AG04450 (cell line): ENCODE measurements at regions not wholly inside any gene's neighbourhood (a gene's known extent, or its start where the extent isn't known, plus 50 kb on each side); places are given as distances from the start of the nearest gene placed in this dataset.
A peak's percentile ranks its signal among the peaks of the same experiment; 100 is the strongest.

Experiments used
- CTCF ChIA-PET: fragments of 300-600, 350-600 bp; formaldehyde crosslinking; extraction: SDS; loops from one replicate; lab custom pipeline; 2022; ENCODE audit warnings: antibody characterized with exemption, inconsistent platforms; lab: Charles Lee
- POLR2A ChIA-PET: fragments of 350-600 bp; formaldehyde crosslinking; extraction: SDS; loops from one replicate; lab custom pipeline; 2021; ENCODE audit warnings: antibody characterized with exemption, inconsistent platforms; lab: Yijun Ruan, JAX
- DNase-seq: peaks from one replicate; pipeline ENCODE4 v3.0.0-alpha.2; 2011; ENCODE audit warnings: low read depth, low spot score
- H3K27ac ChIP-seq: one replicate; pipeline ENCODE4 v1.5.1; 2012; ENCODE audit warnings: low read depth, low read length, control low read depth
- H3K27me3 ChIP-seq: one replicate; pipeline ENCODE4 v1.6.0; 2012; ENCODE audit warnings: low read length; ENCODE audit not compliant: control insufficient read depth, insufficient read depth
- H3K4me3 ChIP-seq: 2 replicates; pipeline ENCODE4 v1.5.1; 2011; ENCODE audit warnings: mild to moderate bottlenecking, low read depth, low read length, control low read depth
- H3K9me3 ChIP-seq: 2 replicates; pipeline ENCODE4 v1.5.1; 2012; ENCODE audit warnings: low read length; ENCODE audit not compliant: control insufficient read depth, insufficient read depth
- TF ChIP-seq, protein P1 (sequence below): IDR thresholded peaks from 2 replicates; pipeline ENCODE4 v1.5.1; 2011; ENCODE audit warnings: low read depth, low read length, control low read depth, inconsistent platforms

DNA sequence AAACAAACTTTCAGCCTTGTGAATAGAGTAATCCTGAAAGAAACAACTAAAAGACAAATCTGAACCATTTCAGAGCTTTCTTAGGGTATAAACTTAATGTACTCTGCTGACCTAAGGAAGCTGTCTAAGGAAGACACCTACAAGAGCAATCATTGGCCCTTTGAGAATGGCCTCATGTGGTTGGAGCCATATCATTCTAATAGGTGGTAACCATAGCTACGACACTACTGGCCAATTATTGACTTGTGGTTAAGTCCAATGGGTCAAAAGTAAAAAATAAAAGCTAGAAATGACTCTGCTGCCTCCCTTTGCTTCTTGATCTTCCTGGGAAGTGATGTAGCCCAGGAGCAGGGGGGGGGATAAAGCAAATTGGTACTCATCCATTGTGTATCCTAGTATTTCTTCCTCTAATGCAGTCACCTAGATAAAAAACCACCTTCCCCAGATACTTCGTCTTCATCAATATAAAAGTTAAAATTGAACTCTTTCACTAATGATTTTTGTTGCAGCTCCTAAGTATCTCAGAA, 547.0 kb downstream of the ARAP2 start:
- H3K27me3 ChIP-seq, result no peaks in the 10 kb centered on the region
- TF ChIP-seq, protein P1, sequence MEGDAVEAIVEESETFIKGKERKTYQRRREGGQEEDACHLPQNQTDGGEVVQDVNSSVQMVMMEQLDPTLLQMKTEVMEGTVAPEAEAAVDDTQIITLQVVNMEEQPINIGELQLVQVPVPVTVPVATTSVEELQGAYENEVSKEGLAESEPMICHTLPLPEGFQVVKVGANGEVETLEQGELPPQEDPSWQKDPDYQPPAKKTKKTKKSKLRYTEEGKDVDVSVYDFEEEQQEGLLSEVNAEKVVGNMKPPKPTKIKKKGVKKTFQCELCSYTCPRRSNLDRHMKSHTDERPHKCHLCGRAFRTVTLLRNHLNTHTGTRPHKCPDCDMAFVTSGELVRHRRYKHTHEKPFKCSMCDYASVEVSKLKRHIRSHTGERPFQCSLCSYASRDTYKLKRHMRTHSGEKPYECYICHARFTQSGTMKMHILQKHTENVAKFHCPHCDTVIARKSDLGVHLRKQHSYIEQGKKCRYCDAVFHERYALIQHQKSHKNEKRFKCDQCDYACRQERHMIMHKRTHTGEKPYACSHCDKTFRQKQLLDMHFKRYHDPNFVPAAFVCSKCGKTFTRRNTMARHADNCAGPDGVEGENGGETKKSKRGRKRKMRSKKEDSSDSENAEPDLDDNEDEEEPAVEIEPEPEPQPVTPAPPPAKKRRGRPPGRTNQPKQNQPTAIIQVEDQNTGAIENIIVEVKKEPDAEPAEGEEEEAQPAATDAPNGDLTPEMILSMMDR, result no peak
- ChIA-PET CTCF (no interaction called here), POLR2A (no interaction called here)
- H3K4me3 ChIP-seq, result no peak overlapping the region
- peaks cover 9% of the 10 kb centered on the region for H3K9me3 ChIP-seq
- DNase-seq, result no peak
- no peak overlapping the region for H3K27ac ChIP-seq

- POLR2A ChIA-PET, result no interaction called here
- no peaks in the 10 kb centered on the region for H3K27me3 ChIP-seq
These were observed 543.7 kb downstream of the ARAP2 start for GRCh38 chr4:35700663-35701062.

DNA sequence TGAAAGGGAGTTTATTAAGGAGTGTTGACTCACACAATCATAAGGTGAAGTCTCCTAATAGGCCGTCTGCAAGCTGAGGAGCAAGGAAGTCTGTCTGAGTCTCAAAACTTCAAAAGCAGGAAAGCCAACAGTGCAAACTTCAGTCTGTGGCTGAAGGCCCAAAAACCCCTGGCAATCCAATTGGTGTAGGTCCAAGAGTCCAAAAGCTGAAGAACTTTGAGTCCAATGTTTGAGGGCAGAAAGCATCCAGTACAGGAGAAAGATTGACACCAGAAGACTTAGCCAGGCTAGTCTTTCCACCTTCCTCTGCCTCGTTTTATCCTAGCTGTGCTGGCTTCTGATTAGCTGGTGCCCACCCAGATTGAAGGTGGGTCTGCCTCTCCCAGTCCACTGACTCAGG, 535.2 kb downstream of the ARAP2 start:
- H3K9me3 ChIP-seq, result peaks cover 30% of the 10 kb centered on the region
- H3K4me3 ChIP-seq, result no peak overlapping the region
- DNase-seq, result no peak
- no peak overlapping the region for H3K27ac ChIP-seq
- POLR2A ChIA-PET, result no interaction called here
- TF ChIP-seq, protein P1, result no peak
- CTCF ChIA-PET, result no interaction called here
- no peaks in the 10 kb centered on the region for H3K27me3 ChIP-seq

More at GRCh38 chr4:35700663-35701062, 543.7 kb downstream of the ARAP2 start:
- H3K27ac ChIP-seq, result no peak overlapping the region
- peaks cover 3% of the 10 kb centered on the region; the same call in 1 of the 2 replicates for H3K9me3 ChIP-seq
- CTCF ChIA-PET, result no interaction called here
- no peak for DNase-seq
- H3K4me3 ChIP-seq, result no peak overlapping the region
- TF ChIP-seq, protein P1, result no peak

DNA sequence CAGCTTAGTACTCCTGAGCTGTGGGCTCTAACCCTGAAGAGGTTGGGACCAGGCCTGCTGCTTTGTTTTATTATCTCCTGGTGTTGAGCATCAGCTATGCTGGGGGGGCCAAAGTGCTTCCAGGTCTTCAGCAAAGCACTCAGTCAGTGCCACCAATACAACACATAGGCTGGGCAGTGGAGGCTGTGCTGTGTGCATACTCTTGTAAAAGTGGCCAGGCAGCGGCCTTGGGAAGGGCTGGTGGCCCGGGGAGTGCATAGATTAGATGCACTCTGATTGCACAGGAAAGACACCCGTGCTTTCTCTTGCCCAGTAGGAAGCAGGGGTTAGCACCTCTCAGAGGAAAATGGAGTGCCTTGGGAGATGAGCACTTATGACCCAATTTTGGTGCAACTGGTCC, 534.0 kb downstream of the ARAP2 start:
- ChIA-PET CTCF (no interaction called here), POLR2A (no interaction called here)
- no peaks in the 10 kb centered on the region for H3K27me3 ChIP-seq

GRCh38 chr4:35711127-35711526, 533.2 kb downstream of the ARAP2 start:
- peak overlapping the region; percentile 2 for H3K27ac ChIP-seq
- ChIA-PET POLR2A (no interaction called here), CTCF (no interaction called here)
- no peak for DNase-seq
- no peak overlapping the region for H3K4me3 ChIP-seq
- peaks cover 30% of the 10 kb centered on the region for H3K9me3 ChIP-seq
- TF ChIP-seq, protein P1, result no peak
- no peaks in the 10 kb centered on the region for H3K27me3 ChIP-seq

More for the DNA sequence above, 534.0 kb downstream of the ARAP2 start:
- Histone ChIP-seq H3K4me3 (no peak overlapping the region), H3K9me3 (peaks cover 30% of the 10 kb centered on the region), H3K27ac (no peak overlapping the region)
- TF ChIP-seq, protein P1, result no peak
- DNase-seq, result no peak
